Mucosa of descending colon (tissue), 3 donors: ENCODE measurements at regions not wholly inside any gene's neighbourhood (a gene's known extent, or its start where the extent isn't known, plus 50 kb on each side); places are given as distances from the start of the nearest gene placed in this dataset.

ENCODE experiments used
- ATAC-seq: fragments of 200-7000 bp; cut with Tn5 transposase; one replicate; pipeline ENCODE4 v1.9.1; 2020; ENCODE audit warnings: mild to moderate bottlenecking, moderate library complexity
- DNase-seq, 3 donors: peaks; one replicate each; pipeline ENCODE4 v3.0.0-alpha.2; 2020
- H3K36me3 ChIP-seq: fragments of 200-600 bp; one replicate; pipeline ENCODE4 v1.8.0; 2021; ENCODE audit warnings: low read depth, mild to moderate bottlenecking
- H3K4me1 ChIP-seq: fragments of 200-600 bp; one replicate; pipeline ENCODE4 v1.8.0; 2021; ENCODE audit warnings: low read depth, mild to moderate bottlenecking
- H3K4me3 ChIP-seq: fragments of 200-600 bp; one replicate; pipeline ENCODE4 v1.8.0; 2021; ENCODE audit warnings: mild to moderate bottlenecking
- H3K9me3 ChIP-seq: fragments of 200-600 bp; one replicate; pipeline ENCODE4 v1.8.0; 2021; ENCODE audit warnings: mild to moderate bottlenecking
- intact Hi-C, 2 donors: fragments of 100-400 bp; cut with DNase I in 1 of 2; cut with micrococcal nuclease in 1 of 2; formaldehyde crosslinking; loops; one replicate each; pipeline versions ENCODE4 v1.11.0 to v1.11.1; 2022; cut with DNase I, micrococcal nuclease
- TF ChIP-seq, protein P1 (sequence below): fragments of 200-600 bp; IDR thresholded peaks from one replicate; pipeline ENCODE4 v1.8.0; 2022; ENCODE audit warnings: antibody characterized with exemption, mild to moderate bottlenecking
- donor health status: DM: no; HTN: no; CAD: no; lungs with moderate emphysema.
- donor health status: DM: no; HTN: no; CAD: no.
- donor health status: DM: no; HTN: yes; CAD: no.

DNA sequence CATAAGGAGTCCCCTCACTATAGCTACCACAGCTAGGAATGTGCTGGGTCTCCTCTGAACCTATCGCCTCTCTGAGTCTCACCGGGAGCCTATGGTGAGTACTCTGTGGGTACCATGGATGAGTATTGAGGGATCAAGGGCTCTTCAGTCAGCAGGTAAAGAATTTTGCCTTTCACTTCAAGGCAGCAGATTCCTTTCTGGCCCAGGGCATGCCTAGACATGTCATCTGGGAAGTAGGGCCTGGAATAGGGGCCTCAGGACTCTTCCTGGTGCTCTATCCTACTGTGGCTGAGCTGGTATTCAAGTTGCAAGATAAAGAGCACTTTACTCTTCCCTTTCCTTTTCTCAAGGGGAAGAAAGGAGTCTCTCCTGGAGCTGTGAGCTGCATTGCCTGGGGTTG, 85.6 kb upstream of the LHCGR start:
- H3K4me1 ChIP-seq: no peaks in the 10 kb centered on the region
- H3K9me3 ChIP-seq: no peaks in the 10 kb centered on the region
- no peaks in the 10 kb centered on the region for H3K36me3 ChIP-seq
- ATAC-seq: no peak
- intact Hi-C loops: no loop called here
- TF ChIP-seq, protein P1, sequence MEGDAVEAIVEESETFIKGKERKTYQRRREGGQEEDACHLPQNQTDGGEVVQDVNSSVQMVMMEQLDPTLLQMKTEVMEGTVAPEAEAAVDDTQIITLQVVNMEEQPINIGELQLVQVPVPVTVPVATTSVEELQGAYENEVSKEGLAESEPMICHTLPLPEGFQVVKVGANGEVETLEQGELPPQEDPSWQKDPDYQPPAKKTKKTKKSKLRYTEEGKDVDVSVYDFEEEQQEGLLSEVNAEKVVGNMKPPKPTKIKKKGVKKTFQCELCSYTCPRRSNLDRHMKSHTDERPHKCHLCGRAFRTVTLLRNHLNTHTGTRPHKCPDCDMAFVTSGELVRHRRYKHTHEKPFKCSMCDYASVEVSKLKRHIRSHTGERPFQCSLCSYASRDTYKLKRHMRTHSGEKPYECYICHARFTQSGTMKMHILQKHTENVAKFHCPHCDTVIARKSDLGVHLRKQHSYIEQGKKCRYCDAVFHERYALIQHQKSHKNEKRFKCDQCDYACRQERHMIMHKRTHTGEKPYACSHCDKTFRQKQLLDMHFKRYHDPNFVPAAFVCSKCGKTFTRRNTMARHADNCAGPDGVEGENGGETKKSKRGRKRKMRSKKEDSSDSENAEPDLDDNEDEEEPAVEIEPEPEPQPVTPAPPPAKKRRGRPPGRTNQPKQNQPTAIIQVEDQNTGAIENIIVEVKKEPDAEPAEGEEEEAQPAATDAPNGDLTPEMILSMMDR: no peak
- no peak overlapping the region for H3K4me3 ChIP-seq
- DNase-seq: no peak

DNA sequence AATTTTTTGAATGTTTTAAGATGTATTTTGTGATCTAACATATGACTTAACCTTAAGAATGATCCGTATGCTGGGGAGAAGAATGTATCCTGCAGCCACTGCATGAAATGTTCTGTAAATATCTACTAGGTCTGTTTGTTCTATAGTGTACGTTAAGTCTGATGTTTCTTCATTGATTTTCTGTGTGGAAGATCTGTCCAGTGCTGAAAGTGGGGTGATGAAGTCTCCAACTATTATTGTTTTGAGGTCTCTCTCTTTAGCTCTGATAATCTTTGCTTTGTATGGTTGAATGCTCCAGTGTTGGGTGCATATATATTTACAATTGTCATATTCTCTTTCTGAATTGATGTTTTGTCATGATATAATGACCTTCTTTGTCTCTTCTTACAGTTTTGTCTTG, 82.5 kb upstream of the LHCGR start:
- Histone ChIP-seq H3K4me3 (no peak overlapping the region), H3K9me3 (no peaks in the 10 kb centered on the region), H3K36me3 (no peaks in the 10 kb centered on the region), H3K4me1 (no peaks in the 10 kb centered on the region)
- TF ChIP-seq, protein P1: no peak
- intact Hi-C loops: no loop called here
- DNase-seq (no peak), ATAC-seq (no peak)

DNA sequence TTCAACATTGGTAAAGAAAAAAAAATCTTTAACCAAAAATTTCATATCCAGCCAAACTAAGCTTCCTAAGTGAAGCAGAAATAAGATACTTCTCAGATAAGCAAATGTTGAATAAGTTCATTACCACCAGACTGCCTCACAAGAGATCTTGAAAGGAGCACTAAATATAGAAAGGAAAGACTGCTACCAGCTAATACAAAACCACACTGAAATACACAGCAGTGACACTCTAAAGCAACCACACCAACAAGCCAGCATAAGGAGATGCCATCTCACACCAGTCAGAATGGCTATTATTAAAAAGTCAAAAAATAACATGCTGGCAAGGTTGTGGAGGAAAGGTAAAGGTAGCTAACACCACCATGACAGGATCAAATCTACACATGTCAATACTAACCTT, 74.0 kb upstream of the LHCGR start:
- no peaks in the 10 kb centered on the region for H3K36me3 ChIP-seq
- DNase-seq: no peak
- no peaks in the 10 kb centered on the region for H3K4me1 ChIP-seq
- H3K4me3 ChIP-seq: no peak overlapping the region
- TF ChIP-seq, protein P1: no peak
- intact Hi-C loops: no loop called here
- no peak for ATAC-seq
- H3K9me3 ChIP-seq: no peaks in the 10 kb centered on the region

DNA sequence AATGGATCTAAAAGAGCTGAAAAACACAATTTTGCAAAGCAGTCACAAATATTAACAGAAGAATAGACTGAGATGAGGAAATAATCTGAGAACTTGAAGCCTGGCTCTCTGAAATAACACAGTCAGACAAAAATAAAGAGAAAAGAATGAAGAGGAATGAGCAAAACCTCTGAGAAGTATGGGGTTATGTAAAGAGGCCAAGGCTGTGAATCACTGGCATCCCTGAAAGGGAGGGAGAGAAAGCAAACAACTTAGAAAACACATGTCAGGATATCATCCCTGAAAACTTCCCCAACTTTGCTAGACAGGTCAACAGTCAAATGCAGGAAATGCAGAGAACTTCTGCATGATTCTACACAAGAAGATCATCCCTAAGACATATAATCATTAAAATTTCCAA, 73.5 kb upstream of the LHCGR start:
- no peak for DNase-seq
- Histone ChIP-seq H3K36me3 (no peaks in the 10 kb centered on the region), H3K9me3 (no peaks in the 10 kb centered on the region), H3K4me3 (no peak overlapping the region), H3K4me1 (no peaks in the 10 kb centered on the region)
- intact Hi-C loops: no loop called here
- no peak for ATAC-seq
- TF ChIP-seq, protein P1: no peak

DNA sequence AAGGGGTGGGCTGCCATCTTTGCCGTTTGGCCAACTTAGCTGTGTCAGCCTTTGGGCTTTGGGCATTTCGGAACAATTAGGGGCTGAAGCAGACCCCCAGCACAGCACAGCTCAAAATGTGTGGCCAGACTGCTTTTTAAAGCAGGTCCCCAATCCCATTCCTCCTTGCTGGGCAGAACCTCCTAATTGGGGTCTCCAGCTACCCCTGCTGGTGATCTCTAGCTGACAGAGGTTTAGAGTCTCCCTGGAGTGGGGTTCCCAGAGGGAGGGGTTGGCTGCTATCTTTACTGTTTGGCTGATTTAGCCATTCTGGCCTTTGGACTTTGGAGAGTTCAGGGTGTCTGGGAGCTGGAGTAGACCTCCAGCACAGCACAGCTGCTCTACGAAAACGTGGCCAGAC, 71.5 kb upstream of the LHCGR start:
- ATAC-seq: no peak

DNA sequence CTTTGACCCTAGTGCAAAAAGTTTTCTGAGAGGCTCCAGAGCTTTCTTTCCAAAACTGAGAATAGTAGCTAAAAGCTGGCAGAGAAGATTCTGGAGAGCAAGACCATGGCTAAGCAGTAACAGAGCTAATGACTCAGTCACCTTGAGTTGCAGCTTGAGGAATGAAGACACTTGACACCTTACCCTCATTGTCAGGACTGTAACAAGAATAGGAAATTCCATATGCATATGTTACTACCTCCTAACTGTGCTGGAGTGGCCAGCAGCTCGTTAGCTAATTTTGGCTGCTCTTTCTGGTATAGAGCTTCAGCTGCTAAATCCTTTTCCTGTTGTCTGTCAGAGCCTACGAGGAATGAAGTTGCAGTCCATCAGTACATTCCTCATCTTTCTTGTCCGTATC, 68.6 kb upstream of the LHCGR start:
- no peaks in the 10 kb centered on the region for H3K36me3 ChIP-seq
- DNase-seq (no peak), ATAC-seq (no peak)
- H3K9me3 ChIP-seq: no peaks in the 10 kb centered on the region
- TF ChIP-seq, protein P1: no peak
- no peaks in the 10 kb centered on the region for H3K4me1 ChIP-seq
- no peak overlapping the region for H3K4me3 ChIP-seq
- intact Hi-C loops: no loop called here

More for the DNA sequence above, 71.5 kb upstream of the LHCGR start:
- DNase-seq: no peak
- Histone ChIP-seq H3K36me3 (no peaks in the 10 kb centered on the region), H3K4me3 (no peak overlapping the region), H3K4me1 (no peaks in the 10 kb centered on the region), H3K9me3 (no peaks in the 10 kb centered on the region)
- intact Hi-C loops: no loop called here
- TF ChIP-seq, protein P1: no peak
